CD4-positive, alpha-beta memory T cell (primary cell): ENCODE measurements at regions not wholly inside any gene's neighbourhood (a gene's known extent, or its start where the extent isn't known, plus 50 kb on each side); places are given as distances from the start of the nearest gene placed in this dataset.

Experiments
- CTCF ChIA-PET: fragments of 350-600 bp; sonication (Branson Sonifier 250); formaldehyde crosslinking; loops from one replicate; lab custom pipeline; 2021; ENCODE audit warnings: inconsistent platforms; ENCODE audit not compliant: partially characterized antibody; lab: Charles Lee
- POLR2A ChIA-PET: fragments of 350-600 bp; sonication (Branson Sonifier 250); formaldehyde crosslinking; loops from one replicate; lab custom pipeline; 2021; ENCODE audit not compliant: partially characterized antibody; lab: Charles Lee
- DNase-seq, 5 donors: peaks; one replicate each; pipeline versions ENCODE4 v3.0.0 to v3.0.0-alpha.2; 2020 to 2022; ENCODE audit warnings: mixed read lengths in 1 of 5
- H3K27ac ChIP-seq: one replicate; pipeline ENCODE4 v1.7.0; 2013; ENCODE audit warnings: low read depth, low read length
- H3K27me3 ChIP-seq: 2 replicates; pipeline ENCODE4 v1.7.0; 2013; ENCODE audit warnings: mild to moderate bottlenecking, low read length, moderate library complexity; ENCODE audit not compliant: insufficient read depth
- H3K36me3 ChIP-seq: 2 replicates; pipeline ENCODE4 v1.7.0; 2013; ENCODE audit warnings: mild to moderate bottlenecking, low read length, moderate library complexity; ENCODE audit not compliant: insufficient read depth
- H3K4me1 ChIP-seq: 2 replicates; pipeline ENCODE4 v1.7.0; 2013; ENCODE audit warnings: mild to moderate bottlenecking, low read length, moderate library complexity; ENCODE audit not compliant: insufficient read depth
- H3K4me3 ChIP-seq, 2 donors: one replicate each; pipeline ENCODE4 v1.7.0; 2013; ENCODE audit warnings: low read length in 2 of 2, mild to moderate bottlenecking in 1 of 2
- H3K9me3 ChIP-seq, 2 donors: one replicate each; pipeline ENCODE4 v1.7.0; 2013; ENCODE audit warnings: low read length in 2 of 2, control low read depth in 1 of 2; ENCODE audit not compliant: control insufficient read depth in 1 of 2
- H3K27ac Mint-ChIP-seq, 7 donors: one replicate each; pipeline ENCODE4 v1.8.0; 2020 to 2021; ENCODE audit warnings: mixed read lengths in 7 of 7, mild to moderate bottlenecking in 6 of 7, inconsistent platforms in 3 of 7, moderate library complexity in 3 of 7
- H3K27me3 Mint-ChIP-seq, 2 donors: one replicate each; pipeline ENCODE4 v1.8.0; 2020 to 2021; ENCODE audit warnings: mixed read lengths in 2 of 2
- H3K36me3 Mint-ChIP-seq, 2 donors: one replicate each; pipeline ENCODE4 v1.8.0; 2020 to 2021; ENCODE audit warnings: mixed read lengths in 2 of 2, inconsistent platforms in 1 of 2, mild to moderate bottlenecking in 1 of 2
- H3K4me1 Mint-ChIP-seq, 4 donors: one replicate each; pipeline ENCODE4 v1.8.0; 2020 to 2021; ENCODE audit warnings: mixed read lengths in 4 of 4, mild to moderate bottlenecking in 1 of 4
- H3K4me3 Mint-ChIP-seq, 8 donors: one replicate each; pipeline ENCODE4 v1.8.0; 2020 to 2021; ENCODE audit warnings: mixed read lengths in 8 of 8, mild to moderate bottlenecking in 7 of 8, moderate library complexity in 6 of 8, inconsistent platforms in 3 of 8
- H3K9me3 Mint-ChIP-seq, 8 donors: one replicate each; pipeline ENCODE4 v1.8.0; 2020 to 2021; ENCODE audit warnings: mixed read lengths in 8 of 8, mild to moderate bottlenecking in 5 of 8, inconsistent platforms in 3 of 8, moderate library complexity in 1 of 8
- intact Hi-C: fragments of 100-400 bp; cut with micrococcal nuclease; formaldehyde crosslinking; loops from one replicate; pipeline ENCODE4 v1.15.1; 2023

DNA sequence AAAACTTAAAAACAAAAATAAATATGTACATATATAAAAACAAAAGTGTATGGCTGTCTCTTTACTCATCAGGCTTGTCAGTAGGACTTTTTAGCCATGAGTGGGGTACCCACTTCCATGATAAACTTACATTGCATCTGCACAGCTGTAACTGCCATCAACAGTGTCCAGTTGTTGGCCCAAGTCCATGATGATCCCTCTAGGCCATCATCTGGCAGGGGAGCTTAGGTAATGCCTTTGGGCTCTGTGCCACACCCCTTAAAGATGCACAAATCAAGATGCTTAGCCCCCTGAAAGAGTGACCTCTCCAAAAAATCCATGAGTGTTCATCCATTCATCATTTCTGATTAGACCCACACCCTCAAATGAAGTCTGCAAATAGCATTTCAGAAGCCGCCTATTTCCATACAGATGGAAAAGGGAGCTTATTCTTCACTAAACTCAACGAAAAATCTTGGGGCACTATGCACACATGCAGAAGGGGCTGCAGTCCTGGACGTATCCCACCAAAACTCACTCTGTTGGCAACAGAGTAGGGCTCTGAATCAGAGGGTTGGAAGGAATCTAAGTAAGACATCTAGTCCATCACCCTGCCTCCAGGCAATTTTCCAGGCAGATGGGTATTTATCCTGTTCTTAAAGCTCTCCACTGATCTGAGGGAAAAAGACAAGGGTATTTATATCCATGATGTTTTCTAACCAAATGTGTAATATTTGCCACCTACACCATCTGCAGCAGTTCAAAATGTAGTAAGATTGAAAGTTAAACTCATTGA, 691.0 kb downstream of the ZEB2 start:
- intact Hi-C loops: no loop called here
- ChIA-PET POLR2A (no interaction called here), CTCF (no interaction called here)
- Mint-ChIP-seq H3K9me3 (peaks cover 0 to 2% (median 0%) of the 10 kb centered on the region in 8 donors), H3K4me3 (no peak overlapping the region), H3K27ac (no peak overlapping the region), H3K4me1 (no peaks in the 10 kb centered on the region), H3K27me3 (peaks cover 4 to 8% of the 10 kb centered on the region in 2 donors), H3K36me3 (no peaks in the 10 kb centered on the region)
- peak in 1 of 5 donors; percentile 38 for DNase-seq
- Histone ChIP-seq H3K4me3 (no peak overlapping the region), H3K27ac (no peak overlapping the region), H3K27me3 (no peaks in the 10 kb centered on the region), H3K4me1 (no peaks in the 10 kb centered on the region), H3K9me3 (no peaks in the 10 kb centered on the region), H3K36me3 (no peaks in the 10 kb centered on the region)

DNA sequence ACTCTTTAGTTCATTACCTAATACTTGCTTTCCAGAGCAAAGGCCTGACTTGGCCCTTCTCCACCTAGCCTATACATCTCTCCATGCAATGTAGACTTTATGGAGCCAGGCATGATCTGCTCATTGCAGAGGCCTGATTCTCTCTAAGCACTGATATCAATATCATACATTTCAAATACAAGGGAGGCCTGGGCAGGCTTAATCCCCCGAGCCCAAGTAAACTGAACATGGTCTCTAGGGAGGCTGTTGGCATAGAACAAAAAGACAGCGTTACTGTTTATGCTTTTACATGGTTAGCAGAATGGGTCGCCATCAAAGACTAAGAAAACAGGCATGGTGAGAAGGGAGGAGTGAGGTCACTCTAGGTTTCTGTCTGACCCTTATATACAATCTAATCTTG, 695.1 kb downstream of the ZEB2 start:
- Mint-ChIP-seq H3K4me3 (no peak overlapping the region), H3K36me3 (no peaks in the 10 kb centered on the region), H3K27me3 (peaks cover 7 to 8% of the 10 kb centered on the region in 2 donors), H3K27ac (no peak overlapping the region), H3K4me1 (no peaks in the 10 kb centered on the region), H3K9me3 (peaks cover 0 to 2% (median 0%) of the 10 kb centered on the region in 8 donors)
- Histone ChIP-seq H3K27me3 (no peaks in the 10 kb centered on the region), H3K36me3 (no peaks in the 10 kb centered on the region), H3K4me3 (no peak overlapping the region), H3K27ac (no peak overlapping the region), H3K4me1 (no peaks in the 10 kb centered on the region), H3K9me3 (no peaks in the 10 kb centered on the region)
- ChIA-PET POLR2A (no interaction called here), CTCF (no interaction called here)
- no peak for DNase-seq
- intact Hi-C loops: no loop called here

DNA sequence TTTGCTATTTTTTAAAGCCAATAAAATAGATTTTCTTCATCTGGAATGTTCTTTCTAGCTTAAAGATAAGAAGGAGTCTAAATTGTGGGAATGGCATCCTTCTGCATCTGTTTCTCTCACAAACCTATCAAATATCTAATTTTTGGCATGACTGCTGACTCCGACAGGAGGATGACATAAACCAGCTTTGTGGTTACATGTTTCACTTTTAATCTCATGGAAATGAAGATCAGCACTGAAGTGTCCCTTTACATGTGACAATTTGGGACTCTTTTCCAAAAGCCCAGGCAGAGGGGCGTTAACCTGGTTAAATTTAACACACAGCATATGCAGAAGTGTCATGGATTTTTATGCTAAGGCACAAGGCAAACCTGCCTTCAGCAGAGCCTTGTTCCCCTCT, 694.7 kb downstream of the ARHGAP15 start:
- Histone ChIP-seq H3K9me3 (no peaks in the 10 kb centered on the region), H3K4me3 (no peak overlapping the region), H3K27me3 (no peaks in the 10 kb centered on the region), H3K27ac (no peak overlapping the region), H3K4me1 (no peaks in the 10 kb centered on the region), H3K36me3 (no peaks in the 10 kb centered on the region)
- CTCF ChIA-PET: interaction anchor here (1.3 kb wide), 1 partner anchor 11 kb away, joined by 4 read pairs; no protein-coding TSS in a partner anchor
- H3K27me3 Mint-ChIP-seq: peaks cover 6 to 7% of the 10 kb centered on the region in 2 donors
- DNase-seq: no peak
- no peak overlapping the region for H3K4me3 Mint-ChIP-seq
- H3K9me3 Mint-ChIP-seq: peaks cover 0 to 2% (median 0%) of the 10 kb centered on the region in 8 donors
- H3K27ac Mint-ChIP-seq: no peak overlapping the region
- intact Hi-C loops: no loop called here
- POLR2A ChIA-PET: no interaction called here
- no peaks in the 10 kb centered on the region for H3K36me3 Mint-ChIP-seq
- H3K4me1 Mint-ChIP-seq: no peaks in the 10 kb centered on the region

DNA sequence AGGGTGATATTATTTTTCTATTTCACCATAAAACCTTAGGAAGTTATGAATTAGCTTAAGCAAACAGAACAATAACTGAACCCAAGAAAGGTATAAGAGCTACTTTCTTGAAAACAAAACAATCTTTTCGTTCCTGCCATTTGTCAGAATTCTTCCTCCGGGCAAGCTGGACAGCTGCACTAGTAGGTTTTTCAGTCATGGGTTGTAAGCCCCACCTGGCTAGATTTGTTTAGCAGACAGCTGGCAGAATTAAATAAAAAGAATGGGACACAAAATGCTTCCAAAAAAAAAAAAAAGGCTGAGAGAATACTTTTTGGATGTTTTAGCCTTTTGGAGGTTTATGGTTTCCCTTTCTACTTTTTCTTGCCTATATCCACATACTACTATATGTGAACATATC, 694.1 kb downstream of the ARHGAP15 start:
- H3K27me3 Mint-ChIP-seq: peaks cover 6 to 7% of the 10 kb centered on the region in 2 donors
- no peak for DNase-seq
- no peaks in the 10 kb centered on the region for H3K36me3 ChIP-seq
- no peak overlapping the region for H3K4me3 ChIP-seq
- H3K4me1 ChIP-seq: no peaks in the 10 kb centered on the region
- POLR2A ChIA-PET: no interaction called here
- CTCF ChIA-PET: interaction anchor here (0.7 to 1.3 kb wide), 2 partner anchors 12 to 470 kb away, joined by 3 to 4 read pairs; no protein-coding TSS in a partner anchor
- H3K36me3 Mint-ChIP-seq: no peaks in the 10 kb centered on the region
- no peak overlapping the region for H3K4me3 Mint-ChIP-seq
- no peak overlapping the region for H3K27ac ChIP-seq
- no peaks in the 10 kb centered on the region for H3K27me3 ChIP-seq
- no peaks in the 10 kb centered on the region for H3K9me3 ChIP-seq
- intact Hi-C loops: no loop called here
- H3K4me1 Mint-ChIP-seq: no peaks in the 10 kb centered on the region
- peaks cover 0 to 2% (median 0%) of the 10 kb centered on the region in 8 donors for H3K9me3 Mint-ChIP-seq
- H3K27ac Mint-ChIP-seq: no peak overlapping the region

DNA sequence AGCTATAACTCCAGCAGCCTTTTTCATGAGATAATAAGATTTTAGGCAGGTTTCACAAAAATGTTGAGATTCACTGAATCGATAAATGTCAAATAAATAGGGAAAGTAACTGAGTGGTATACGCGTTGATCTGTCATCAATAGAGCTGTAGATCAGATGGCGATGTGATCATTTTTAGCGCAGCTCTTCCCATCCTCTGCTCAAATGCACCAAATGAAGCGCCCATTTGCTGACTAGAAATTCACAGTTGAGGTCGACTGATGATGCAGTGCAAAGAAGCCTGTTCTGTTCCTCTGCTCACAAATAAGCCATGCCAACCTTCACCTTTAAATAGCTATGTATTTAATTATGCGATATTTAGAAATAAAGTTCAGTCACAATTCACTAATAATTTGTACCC, 693.5 kb downstream of the ARHGAP15 start:
- ChIA-PET CTCF (interaction anchor here (1.3 kb wide), 1 partner anchor 12 kb away, joined by 4 read pairs; no protein-coding TSS in a partner anchor), POLR2A (no interaction called here)
- no peaks in the 10 kb centered on the region for H3K4me1 Mint-ChIP-seq
- H3K27me3 Mint-ChIP-seq: peaks cover 4 to 7% of the 10 kb centered on the region in 2 donors
- no peak overlapping the region for H3K4me3 Mint-ChIP-seq
- intact Hi-C loops: no loop called here
- H3K9me3 Mint-ChIP-seq: peaks cover 0 to 2% (median 0%) of the 10 kb centered on the region in 8 donors
- no peak for DNase-seq
- Histone ChIP-seq H3K4me1 (no peaks in the 10 kb centered on the region), H3K36me3 (no peaks in the 10 kb centered on the region), H3K27ac (no peak overlapping the region), H3K4me3 (no peak overlapping the region), H3K9me3 (no peaks in the 10 kb centered on the region), H3K27me3 (no peaks in the 10 kb centered on the region)
- no peak overlapping the region for H3K27ac Mint-ChIP-seq
- H3K36me3 Mint-ChIP-seq: no peaks in the 10 kb centered on the region

DNA sequence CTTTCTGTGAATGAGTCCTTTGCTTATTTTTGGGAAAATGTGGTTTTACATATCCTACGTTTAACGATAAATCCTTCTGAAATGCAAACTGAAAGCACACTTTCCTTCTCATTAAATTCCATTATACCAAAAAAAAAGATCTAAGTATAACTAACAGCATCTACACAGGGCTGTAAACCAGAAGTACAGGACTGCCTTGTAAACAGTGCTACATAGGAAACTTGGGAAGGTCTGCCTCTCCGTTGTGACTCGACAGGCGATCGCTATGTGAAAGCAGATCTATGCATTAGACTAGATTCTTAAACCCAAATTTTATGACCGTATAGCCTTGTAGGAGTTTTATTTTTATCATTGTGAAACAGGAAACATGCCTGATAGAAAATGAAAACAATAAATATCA, 690.5 kb downstream of the ARHGAP15 start:
- ChIA-PET POLR2A (no interaction called here), CTCF (no interaction called here)
- DNase-seq: no peak
- H3K4me1 ChIP-seq: no peaks in the 10 kb centered on the region
- no peak overlapping the region for H3K27ac ChIP-seq
- H3K36me3 Mint-ChIP-seq: no peaks in the 10 kb centered on the region
- no peaks in the 10 kb centered on the region for H3K27me3 ChIP-seq
- intact Hi-C loops: no loop called here
- no peaks in the 10 kb centered on the region for H3K9me3 ChIP-seq
- H3K27me3 Mint-ChIP-seq: peaks cover 0 to 3% of the 10 kb centered on the region in 2 donors
- H3K4me3 ChIP-seq: no peak overlapping the region
- no peaks in the 10 kb centered on the region for H3K9me3 Mint-ChIP-seq
- H3K4me1 Mint-ChIP-seq: no peaks in the 10 kb centered on the region
- no peak overlapping the region for H3K27ac Mint-ChIP-seq
- no peaks in the 10 kb centered on the region for H3K36me3 ChIP-seq
- no peak overlapping the region for H3K4me3 Mint-ChIP-seq

DNA sequence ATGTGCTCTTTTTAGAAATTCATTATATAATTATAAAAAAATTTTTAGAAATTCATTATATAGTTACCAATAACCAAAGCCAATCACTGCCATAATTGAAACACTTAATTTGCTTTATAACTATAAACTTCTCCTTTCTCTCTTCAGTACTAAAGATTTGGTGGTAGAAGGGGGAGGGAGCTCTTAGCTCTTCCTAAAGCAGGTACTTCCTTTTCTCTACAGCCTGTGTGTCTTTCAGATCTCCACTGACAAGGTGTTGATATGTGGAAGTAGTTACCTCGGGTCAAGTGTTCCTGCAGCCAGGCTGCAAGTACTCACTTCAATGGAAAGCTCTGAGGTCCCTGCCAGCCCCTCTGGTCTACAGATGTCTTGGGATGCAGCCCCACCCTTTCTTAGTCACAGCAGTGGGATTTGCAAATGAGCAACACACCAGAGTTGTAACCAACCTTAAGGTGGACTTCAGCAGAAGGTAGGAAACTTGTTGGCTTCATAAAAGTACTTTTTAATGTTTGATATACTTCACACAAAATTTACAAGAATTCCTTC, 690.0 kb downstream of the ARHGAP15 start:
- Mint-ChIP-seq H3K4me3 (no peak overlapping the region), H3K27me3 (peaks cover 0 to 3% of the 10 kb centered on the region in 2 donors), H3K36me3 (no peaks in the 10 kb centered on the region), H3K9me3 (no peaks in the 10 kb centered on the region), H3K27ac (no peak overlapping the region), H3K4me1 (no peaks in the 10 kb centered on the region)
- no peaks in the 10 kb centered on the region for H3K36me3 ChIP-seq
- H3K4me3 ChIP-seq: no peak overlapping the region
- ChIA-PET POLR2A (no interaction called here), CTCF (no interaction called here)
- H3K4me1 ChIP-seq: no peaks in the 10 kb centered on the region
- intact Hi-C loops: no loop called here
- H3K27ac ChIP-seq: no peak overlapping the region
- no peak for DNase-seq
- H3K9me3 ChIP-seq: no peaks in the 10 kb centered on the region
- H3K27me3 ChIP-seq: no peaks in the 10 kb centered on the region
